ENCODE measurements at regions not wholly inside any gene's neighbourhood (a gene's known extent, or its start where the extent isn't known, plus 50 kb on each side); places are given as distances from the start of the nearest gene placed in this dataset.

DNA sequence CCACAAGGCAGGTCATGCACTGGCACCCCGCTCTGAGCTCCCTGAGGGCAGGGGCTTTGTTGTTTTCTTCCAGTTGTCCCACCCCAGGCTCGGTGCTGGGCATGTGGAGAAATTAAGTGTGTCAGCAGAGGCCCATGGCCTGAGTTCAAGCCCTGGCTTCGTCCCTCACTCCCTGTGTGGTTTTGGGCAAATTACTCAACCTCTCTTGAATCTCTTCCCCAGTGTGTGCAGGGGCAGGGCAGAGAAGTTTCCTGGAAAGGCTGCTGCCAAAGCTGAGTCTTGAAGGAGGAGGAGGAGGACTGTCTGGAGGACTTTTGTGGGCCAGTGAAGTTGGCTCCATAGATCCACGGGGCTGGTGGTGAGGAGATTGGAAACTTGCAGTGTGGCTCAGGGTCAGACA, 138.1 kb upstream of the E2F8 start:
- Mint-ChIP-seq H3K9me3 (ENCODE audit: unreplicated experiment) (no peaks in the 10 kb centered on the region), H3K27ac (ENCODE audit: unreplicated experiment) (no peak overlapping the region), H3K4me3 (ENCODE audit: unreplicated experiment) (no peak overlapping the region), H3K27me3 (ENCODE audit: unreplicated experiment) (peaks cover 4% of the 10 kb centered on the region), H3K36me3 (ENCODE audit: low read depth, unreplicated experiment) (no peaks in the 10 kb centered on the region), H3K4me1 (ENCODE audit: unreplicated experiment) (peaks cover 5% of the 10 kb centered on the region)
- DNase-seq (ENCODE audit: low spot score) = no peak
- TF ChIP-seq, protein P1, sequence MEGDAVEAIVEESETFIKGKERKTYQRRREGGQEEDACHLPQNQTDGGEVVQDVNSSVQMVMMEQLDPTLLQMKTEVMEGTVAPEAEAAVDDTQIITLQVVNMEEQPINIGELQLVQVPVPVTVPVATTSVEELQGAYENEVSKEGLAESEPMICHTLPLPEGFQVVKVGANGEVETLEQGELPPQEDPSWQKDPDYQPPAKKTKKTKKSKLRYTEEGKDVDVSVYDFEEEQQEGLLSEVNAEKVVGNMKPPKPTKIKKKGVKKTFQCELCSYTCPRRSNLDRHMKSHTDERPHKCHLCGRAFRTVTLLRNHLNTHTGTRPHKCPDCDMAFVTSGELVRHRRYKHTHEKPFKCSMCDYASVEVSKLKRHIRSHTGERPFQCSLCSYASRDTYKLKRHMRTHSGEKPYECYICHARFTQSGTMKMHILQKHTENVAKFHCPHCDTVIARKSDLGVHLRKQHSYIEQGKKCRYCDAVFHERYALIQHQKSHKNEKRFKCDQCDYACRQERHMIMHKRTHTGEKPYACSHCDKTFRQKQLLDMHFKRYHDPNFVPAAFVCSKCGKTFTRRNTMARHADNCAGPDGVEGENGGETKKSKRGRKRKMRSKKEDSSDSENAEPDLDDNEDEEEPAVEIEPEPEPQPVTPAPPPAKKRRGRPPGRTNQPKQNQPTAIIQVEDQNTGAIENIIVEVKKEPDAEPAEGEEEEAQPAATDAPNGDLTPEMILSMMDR (IDR thresholded peaks at IDR 0.05; ENCODE audit: unreplicated experiment) = no peak

DNA sequence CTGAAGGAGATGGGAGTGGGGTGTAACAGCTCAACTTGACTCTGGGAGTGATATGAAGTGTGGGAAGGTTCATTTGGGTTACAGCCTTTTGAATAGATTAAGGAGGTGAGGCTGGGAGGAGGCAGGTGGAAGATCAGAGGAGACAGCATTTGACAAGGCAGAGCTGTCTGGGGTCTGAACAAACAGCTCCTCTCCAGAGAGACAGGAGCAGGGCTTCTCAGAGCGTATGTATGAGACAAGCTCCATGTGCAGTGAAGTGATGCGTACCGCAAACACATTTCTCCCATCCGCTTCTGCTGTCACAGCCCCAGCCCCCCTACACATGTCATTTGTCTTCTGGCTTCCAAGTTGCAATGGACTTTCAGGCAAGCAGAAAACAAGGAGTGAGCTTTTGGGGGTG, 137.1 kb upstream of the E2F8 start:
- H3K27me3 Mint-ChIP-seq (ENCODE audit: unreplicated experiment) = peaks cover 4% of the 10 kb centered on the region
- DNase-seq (ENCODE audit: low spot score) = no peak
- no peak overlapping the region for H3K4me3 Mint-ChIP-seq (ENCODE audit: unreplicated experiment)
- peaks cover 5% of the 10 kb centered on the region for H3K4me1 Mint-ChIP-seq (ENCODE audit: unreplicated experiment)
- H3K9me3 Mint-ChIP-seq (ENCODE audit: unreplicated experiment) = no peaks in the 10 kb centered on the region
- TF ChIP-seq, protein P1 (IDR thresholded peaks at IDR 0.05; ENCODE audit: unreplicated experiment) = no peak
- no peak overlapping the region for H3K27ac Mint-ChIP-seq (ENCODE audit: unreplicated experiment)
- H3K36me3 Mint-ChIP-seq (ENCODE audit: low read depth, unreplicated experiment) = no peaks in the 10 kb centered on the region

DNA sequence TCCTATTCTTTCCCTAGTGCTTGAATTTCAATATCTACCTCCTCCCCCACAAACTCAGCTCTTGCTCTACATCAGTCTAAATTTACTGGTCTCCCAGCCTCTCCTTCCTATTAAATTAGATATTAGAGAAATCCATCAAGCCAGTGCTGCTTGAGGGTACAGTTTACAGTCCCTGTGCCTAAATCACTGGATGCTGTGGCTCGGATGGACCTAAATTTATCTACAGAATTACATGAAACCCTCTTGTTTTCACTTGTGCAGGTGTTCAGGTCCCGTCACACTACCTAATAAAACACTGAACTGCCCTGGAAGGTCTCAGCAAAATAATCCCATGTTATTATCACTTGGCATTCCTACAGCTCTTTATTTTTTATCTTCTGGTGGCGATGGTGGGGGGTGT, 134.7 kb upstream of the E2F8 start:
- no peaks in the 10 kb centered on the region for H3K9me3 Mint-ChIP-seq (ENCODE audit: unreplicated experiment)
- peaks cover 14% of the 10 kb centered on the region for H3K4me1 Mint-ChIP-seq (ENCODE audit: unreplicated experiment)
- H3K36me3 Mint-ChIP-seq (ENCODE audit: low read depth, unreplicated experiment) = no peaks in the 10 kb centered on the region
- H3K27ac Mint-ChIP-seq (ENCODE audit: unreplicated experiment) = no peak overlapping the region
- DNase-seq (ENCODE audit: low spot score) = no peak
- no peaks in the 10 kb centered on the region for H3K27me3 Mint-ChIP-seq (ENCODE audit: unreplicated experiment)
- H3K4me3 Mint-ChIP-seq (ENCODE audit: unreplicated experiment) = no peak overlapping the region
- TF ChIP-seq, protein P1 (IDR thresholded peaks at IDR 0.05; ENCODE audit: unreplicated experiment) = no peak

DNA sequence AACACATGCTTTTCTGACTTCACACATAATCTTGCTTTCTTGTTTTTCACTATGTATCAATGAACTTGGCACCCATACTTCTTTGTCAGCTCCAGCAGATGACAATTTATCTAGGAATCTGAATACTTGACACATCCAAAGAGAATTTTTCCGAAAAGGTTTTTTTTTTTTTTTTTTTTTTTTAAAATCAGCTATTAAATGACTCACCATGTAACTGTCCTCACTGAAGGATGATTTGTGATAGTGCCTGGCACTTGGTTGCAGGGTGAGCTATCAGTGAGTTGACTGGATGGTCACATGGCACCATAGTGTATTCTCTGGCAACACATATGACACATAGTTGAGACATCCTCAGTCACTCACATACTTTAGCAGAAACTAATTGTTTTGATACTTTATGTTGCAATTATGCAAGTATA, 133.4 kb upstream of the E2F8 start:
- TF ChIP-seq, protein P1 (IDR thresholded peaks at IDR 0.05; ENCODE audit: unreplicated experiment) = no peak
- no peak for DNase-seq (ENCODE audit: low spot score)

DNA sequence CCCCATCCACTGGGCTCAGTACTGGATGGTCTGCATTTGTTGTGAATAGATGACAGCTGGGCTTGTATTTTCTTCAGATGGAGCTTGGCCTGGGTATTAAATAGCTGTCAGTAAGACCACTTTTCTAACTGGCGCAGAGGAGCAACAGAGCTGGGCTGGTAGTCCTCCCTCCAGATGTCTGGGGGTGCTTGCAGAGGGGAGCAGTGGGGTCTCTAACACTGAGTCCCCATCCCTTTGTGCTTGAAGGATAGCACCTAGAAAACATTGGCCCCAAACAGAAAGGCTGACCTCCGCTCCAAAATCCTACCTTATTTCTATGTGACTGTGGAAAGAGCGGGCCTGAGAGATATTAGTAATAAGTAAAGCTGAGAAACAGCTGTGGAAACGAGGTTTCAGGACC, 131.6 kb upstream of the E2F8 start:
- H3K4me1 Mint-ChIP-seq (ENCODE audit: unreplicated experiment) = peaks cover 19% of the 10 kb centered on the region
- H3K36me3 Mint-ChIP-seq (ENCODE audit: low read depth, unreplicated experiment) = no peaks in the 10 kb centered on the region
- no peak overlapping the region for H3K4me3 Mint-ChIP-seq (ENCODE audit: unreplicated experiment)
- no peaks in the 10 kb centered on the region for H3K9me3 Mint-ChIP-seq (ENCODE audit: unreplicated experiment)
- DNase-seq (ENCODE audit: low spot score) = no peak
- TF ChIP-seq, protein P1 (IDR thresholded peaks at IDR 0.05; ENCODE audit: unreplicated experiment) = no peak
- H3K27ac Mint-ChIP-seq (ENCODE audit: unreplicated experiment) = no peak overlapping the region
- H3K27me3 Mint-ChIP-seq (ENCODE audit: unreplicated experiment) = no peaks in the 10 kb centered on the region

More for the DNA sequence above, 133.4 kb upstream of the E2F8 start:
- Mint-ChIP-seq H3K4me3 (ENCODE audit: unreplicated experiment) (no peak overlapping the region), H3K27ac (ENCODE audit: unreplicated experiment) (no peak overlapping the region), H3K4me1 (ENCODE audit: unreplicated experiment) (peaks cover 15% of the 10 kb centered on the region), H3K9me3 (ENCODE audit: unreplicated experiment) (no peaks in the 10 kb centered on the region), H3K27me3 (ENCODE audit: unreplicated experiment) (no peaks in the 10 kb centered on the region), H3K36me3 (ENCODE audit: low read depth, unreplicated experiment) (no peaks in the 10 kb centered on the region)
